Sigmoid colon (tissue), 6 donors: ENCODE measurements at regions not wholly inside any gene's neighbourhood (a gene's known extent, or its start where the extent isn't known, plus 50 kb on each side); places are given as distances from the start of the nearest gene placed in this dataset.
A peak's percentile ranks its signal among the peaks of the same experiment; 100 is the strongest.

Source experiments
- DNase-seq: peaks from one replicate; pipeline ENCODE4 v3.0.0-alpha.2; 2019
- H3K27ac ChIP-seq, 4 donors: fragments of 200-600 bp; sonication (generic); one replicate each; pipeline ENCODE4 v1.5.1; 2016 to 2019; ENCODE audit warnings: mild to moderate bottlenecking in 1 of 4
- H3K27me3 ChIP-seq, 3 donors: fragments of 200-600 bp; sonication (generic); one replicate each; pipeline ENCODE4 v1.5.1; 2019; ENCODE audit warnings: mild to moderate bottlenecking in 1 of 3
- H3K36me3 ChIP-seq, 4 donors: fragments of 200-600 bp; sonication (generic); one replicate each; pipeline ENCODE4 v1.5.1; 2016 to 2019
- H3K4me1 ChIP-seq, 4 donors: fragments of 200-600 bp; sonication (generic); one replicate each; pipeline ENCODE4 v1.5.1; 2017 to 2019
- H3K4me3 ChIP-seq, 4 donors: fragments of 200-600 bp; sonication (generic); one replicate each; pipeline ENCODE4 v1.5.1; 2017 to 2019; ENCODE audit warnings: mild to moderate bottlenecking in 2 of 4, moderate library complexity in 1 of 4
- H3K9me3 ChIP-seq, 4 donors: fragments of 200-600 bp in 3 of 4; sonication (generic) in 3 of 4; one replicate each; pipeline versions ENCODE4 v1.5.1 to v1.6.1; 2013 to 2019
- EP300 ChIP-seq, 4 donors: sonication (generic); formaldehyde crosslinking; IDR thresholded peaks; one replicate each; pipeline ENCODE4 v1.6.1; 2017; ENCODE audit warnings: antibody characterized with exemption in 4 of 4
- POLR2A ChIP-seq, 2 donors: fragments of 450-650 bp; IDR thresholded peaks; one replicate each; pipeline ENCODE4 v1.6.1; 2016; ENCODE audit warnings: antibody characterized with exemption in 2 of 2, mild to moderate bottlenecking in 2 of 2, moderate library complexity in 2 of 2
- POLR2AphosphoS5 ChIP-seq, 4 donors: sonication (generic); formaldehyde crosslinking; IDR thresholded peaks; one replicate each; pipeline ENCODE4 v1.6.1; 2017; ENCODE audit warnings: antibody characterized with exemption in 4 of 4
- WGBS, 2 donors: extraction: QIAGEN DNeasy Blood & Tissue Kit; methylation state at CpG; one replicate each; pipeline ENCODE4 v1.1.7; 2013; 5-methylcytosine and 5-hydroxymethylcytosine counted together
- intact Hi-C: fragments of 100-400 bp; cut with DNase I; formaldehyde crosslinking; loops from one replicate; pipeline ENCODE4 v1.15.1; 2023
- TF ChIP-seq, protein P1 (sequence below), 4 experiments: fragments of 450-650 bp in 3 of 4; fragments of 200-600 bp in 1 of 4; IDR thresholded peaks; one replicate each; pipeline ENCODE4 v1.5.1; 2016 to 2019; ENCODE audit warnings: antibody characterized with exemption in 4 of 4, mild to moderate bottlenecking in 3 of 4, moderate library complexity in 2 of 4
- donor health status: healthy with polysubstance abuse.
- donor health status: healthy.

DNA sequence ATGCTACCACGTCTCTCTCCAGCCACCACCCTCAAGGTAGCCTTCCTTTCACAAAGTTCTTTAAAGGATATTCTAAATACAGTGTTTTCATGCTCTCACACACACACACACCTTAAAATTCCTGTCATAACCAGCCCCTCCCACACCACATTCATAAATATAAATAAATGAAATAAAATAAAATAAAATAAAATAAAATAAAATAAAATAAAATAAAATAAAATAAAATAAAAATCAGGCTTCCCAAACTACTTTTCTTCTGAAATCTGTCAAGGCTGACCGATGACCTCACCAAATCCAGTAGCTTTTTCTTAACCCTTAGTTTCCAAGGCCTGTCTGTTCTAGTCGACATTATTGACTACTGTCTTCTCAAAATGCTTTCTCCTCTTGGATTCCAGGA lies 378.4 kb downstream of the SEC23A start:
- WGBS, 2 donors: 89 to 90% methylated on average over 3 of the region's 3 CpGs

DNA sequence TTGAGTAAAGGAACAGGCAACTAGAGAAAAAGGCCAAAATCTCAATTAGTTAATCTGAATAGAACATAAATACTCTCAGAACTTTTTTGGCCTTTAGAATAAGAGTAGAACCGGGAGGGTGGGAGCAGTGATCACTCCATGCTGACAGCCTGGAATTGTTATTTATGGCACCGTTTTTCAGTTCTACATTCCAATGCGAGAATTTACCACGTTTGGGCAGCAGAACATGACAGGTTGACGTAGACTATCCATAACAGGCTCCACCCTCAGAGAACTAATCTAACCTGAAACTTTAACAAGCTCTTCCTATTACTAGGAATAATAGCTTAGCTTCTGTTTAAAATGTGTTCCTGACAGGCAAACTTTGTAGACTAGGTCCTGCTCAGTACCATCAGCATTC lies 379.1 kb downstream of the SEC23A start:
- H3K36me3 ChIP-seq: no peaks in the 10 kb centered on the region
- no peaks in the 10 kb centered on the region for H3K4me1 ChIP-seq
- DNase-seq: no peak
- H3K27me3 ChIP-seq: no peaks in the 10 kb centered on the region
- intact Hi-C loops: loop anchor here (5.0 kb wide), 2 partner anchors 143 to 288 kb away; no protein-coding TSS in a partner anchor
- no peak overlapping the region for H3K4me3 ChIP-seq
- WGBS, 2 donors: 68 to 75% methylated on average over 5 of the region's 5 CpGs
- H3K27ac ChIP-seq: no peak overlapping the region
- H3K9me3 ChIP-seq: no peaks in the 10 kb centered on the region
- TF ChIP-seq POLR2AphosphoS5 (IDR thresholded peaks at IDR 0.05) (no peak), EP300 (IDR thresholded peaks at IDR 0.05) (no peak), POLR2A (IDR thresholded peaks at IDR 0.05) (no peak)
- TF ChIP-seq, protein P1, sequence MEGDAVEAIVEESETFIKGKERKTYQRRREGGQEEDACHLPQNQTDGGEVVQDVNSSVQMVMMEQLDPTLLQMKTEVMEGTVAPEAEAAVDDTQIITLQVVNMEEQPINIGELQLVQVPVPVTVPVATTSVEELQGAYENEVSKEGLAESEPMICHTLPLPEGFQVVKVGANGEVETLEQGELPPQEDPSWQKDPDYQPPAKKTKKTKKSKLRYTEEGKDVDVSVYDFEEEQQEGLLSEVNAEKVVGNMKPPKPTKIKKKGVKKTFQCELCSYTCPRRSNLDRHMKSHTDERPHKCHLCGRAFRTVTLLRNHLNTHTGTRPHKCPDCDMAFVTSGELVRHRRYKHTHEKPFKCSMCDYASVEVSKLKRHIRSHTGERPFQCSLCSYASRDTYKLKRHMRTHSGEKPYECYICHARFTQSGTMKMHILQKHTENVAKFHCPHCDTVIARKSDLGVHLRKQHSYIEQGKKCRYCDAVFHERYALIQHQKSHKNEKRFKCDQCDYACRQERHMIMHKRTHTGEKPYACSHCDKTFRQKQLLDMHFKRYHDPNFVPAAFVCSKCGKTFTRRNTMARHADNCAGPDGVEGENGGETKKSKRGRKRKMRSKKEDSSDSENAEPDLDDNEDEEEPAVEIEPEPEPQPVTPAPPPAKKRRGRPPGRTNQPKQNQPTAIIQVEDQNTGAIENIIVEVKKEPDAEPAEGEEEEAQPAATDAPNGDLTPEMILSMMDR (IDR thresholded peaks at IDR 0.05): no peak

More for the DNA sequence above, 378.4 kb downstream of the SEC23A start:
- TF ChIP-seq, protein P1 (IDR thresholded peaks at IDR 0.05): no peak
- TF ChIP-seq EP300 (IDR thresholded peaks at IDR 0.05) (no peak), POLR2A (IDR thresholded peaks at IDR 0.05) (no peak), POLR2AphosphoS5 (IDR thresholded peaks at IDR 0.05) (no peak)
- no peak overlapping the region for H3K4me3 ChIP-seq
- intact Hi-C loops: loop anchor here (5.0 kb wide), 2 partner anchors 143 to 288 kb away; no protein-coding TSS in a partner anchor
- H3K4me1 ChIP-seq: no peaks in the 10 kb centered on the region
- no peak overlapping the region for H3K27ac ChIP-seq
- H3K27me3 ChIP-seq: no peaks in the 10 kb centered on the region
- no peaks in the 10 kb centered on the region for H3K9me3 ChIP-seq
- H3K36me3 ChIP-seq: no peaks in the 10 kb centered on the region
- DNase-seq: no peak

DNA sequence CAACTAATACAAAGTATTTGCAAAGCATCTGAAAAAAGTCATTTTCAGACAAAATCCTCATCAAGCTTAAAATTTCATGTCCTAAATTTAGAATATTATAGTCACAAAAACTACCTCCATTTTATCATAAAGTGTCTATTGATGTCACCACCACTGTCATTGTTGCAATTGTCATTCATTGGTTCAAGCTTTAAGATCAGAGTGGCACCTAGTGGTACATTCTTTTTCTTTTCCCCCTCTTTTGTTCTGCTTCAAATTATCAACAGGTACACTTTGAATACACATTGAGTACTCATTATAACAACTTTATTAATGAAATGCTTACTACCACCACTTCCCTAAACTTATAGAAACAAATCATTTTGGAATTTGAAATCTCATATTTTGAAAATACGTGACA lies 379.8 kb downstream of the SEC23A start:
- intact Hi-C loops: loop anchor here (5.0 kb wide), 2 partner anchors 144 to 289 kb away; no protein-coding TSS in a partner anchor
- no peaks in the 10 kb centered on the region for H3K27me3 ChIP-seq
- WGBS, 2 donors: 99% methylated on average over 1 of the region's 1 CpG

DNA sequence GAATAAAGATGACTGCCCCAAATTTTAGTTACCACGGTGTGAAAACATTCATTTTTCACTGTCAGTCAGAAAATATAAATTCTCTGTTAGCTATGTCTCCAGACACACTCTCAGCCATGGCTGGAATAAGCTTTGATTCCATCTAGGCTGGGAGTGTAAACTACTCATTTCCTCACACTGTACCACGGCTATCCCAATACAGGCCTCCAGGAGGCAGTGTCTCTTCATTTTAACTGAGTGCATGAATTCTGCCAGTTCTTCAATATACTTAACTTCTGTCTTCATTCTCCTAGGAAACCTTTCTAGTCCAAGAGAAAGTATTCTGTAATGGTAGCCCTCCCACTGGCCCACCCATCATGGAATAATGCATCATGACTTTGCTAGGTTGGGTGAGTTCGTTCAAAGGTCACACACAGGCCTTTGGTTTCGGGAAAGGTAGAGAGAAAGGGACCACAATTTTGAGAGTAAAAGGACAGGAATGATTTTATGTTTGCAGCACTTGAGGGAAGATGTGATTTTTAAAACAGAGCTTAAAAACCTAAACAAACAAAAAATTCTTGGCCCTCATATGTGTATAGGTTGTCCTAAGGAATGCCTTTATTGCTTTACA lies 381.1 kb downstream of the SEC23A start:
- TF ChIP-seq, protein P1 (IDR thresholded peaks at IDR 0.05): peak in 3 of 4 experiments; percentile 37 to 58 (median 58)
- no peak for TF ChIP-seq EP300 (IDR thresholded peaks at IDR 0.05)
- no peak for DNase-seq
- WGBS, 2 donors: 49 to 51% methylated on average over 4 of the region's 4 CpGs
- no peak overlapping the region for H3K27ac ChIP-seq
- intact Hi-C loops: loop anchor here (5.0 kb wide), 2 partner anchors 145 to 290 kb away; no protein-coding TSS in a partner anchor
- H3K4me3 ChIP-seq: no peak overlapping the region
- H3K4me1 ChIP-seq: peaks cover 0 to 4% (median under 1%) of the 10 kb centered on the region in 4 donors
- H3K27me3 ChIP-seq: no peaks in the 10 kb centered on the region
- H3K9me3 ChIP-seq: no peaks in the 10 kb centered on the region
- H3K36me3 ChIP-seq: no peaks in the 10 kb centered on the region

More for the DNA sequence above, 379.8 kb downstream of the SEC23A start:
- Histone ChIP-seq H3K36me3 (no peaks in the 10 kb centered on the region), H3K4me1 (no peaks in the 10 kb centered on the region), H3K27ac (no peak overlapping the region), H3K4me3 (no peak overlapping the region), H3K9me3 (no peaks in the 10 kb centered on the region)
- no peak for DNase-seq
- TF ChIP-seq POLR2A (IDR thresholded peaks at IDR 0.05) (no peak), EP300 (IDR thresholded peaks at IDR 0.05) (no peak), POLR2AphosphoS5 (IDR thresholded peaks at IDR 0.05) (no peak)
- TF ChIP-seq, protein P1 (IDR thresholded peaks at IDR 0.05): no peak
